Heart right ventricle (tissue), 16 donors: ENCODE measurements at regions not wholly inside any gene's neighbourhood (a gene's known extent, or its start where the extent isn't known, plus 50 kb on each side); places are given as distances from the start of the nearest gene placed in this dataset.

ENCODE experiments used
- ATAC-seq, 8 donors: fragments of 200-7000 bp; cut with Tn5 transposase; one replicate each; pipeline ENCODE4 v1.9.1; 2020; ENCODE audit warnings: mild to moderate bottlenecking in 8 of 8, moderate library complexity in 8 of 8, moderate number of reproducible peaks in 1 of 8
- DNase-seq, 2 donors: peaks; one replicate each; pipeline ENCODE4 v3.0.0-alpha.2; 2020
- H3K27ac ChIP-seq, 10 donors: fragments of 200-600 bp; sonication (generic) in 2 of 10; one replicate each; pipeline versions ENCODE4 v1.5.0 to v1.8.0; 2020 to 2022; ENCODE audit warnings: mild to moderate bottlenecking in 3 of 10
- H3K27me3 ChIP-seq, 7 donors: fragments of 200-600 bp; one replicate each; pipeline ENCODE4 v1.8.0; 2021 to 2022; ENCODE audit warnings: mild to moderate bottlenecking in 2 of 7
- H3K36me3 ChIP-seq, 9 donors: fragments of 200-600 bp; sonication (generic) in 1 of 9; one replicate each; pipeline versions ENCODE4 v1.5.0 to v1.8.0; 2020 to 2022; ENCODE audit warnings: mild to moderate bottlenecking in 2 of 9
- H3K4me1 ChIP-seq, 9 donors: fragments of 200-600 bp; sonication (generic) in 1 of 9; one replicate each; pipeline versions ENCODE4 v1.5.0 to v1.8.0; 2020 to 2022; ENCODE audit warnings: mild to moderate bottlenecking in 4 of 9
- H3K4me3 ChIP-seq, 10 donors: fragments of 200-600 bp; sonication (generic) in 2 of 10; one replicate each; pipeline versions ENCODE4 v1.5.0 to v1.8.0; 2020 to 2022; ENCODE audit warnings: mild to moderate bottlenecking in 7 of 10, moderate library complexity in 2 of 10
- H3K9me3 ChIP-seq, 11 donors: fragments of 200-600 bp in 10 of 11; sonication (generic) in 2 of 11; one replicate each; pipeline versions ENCODE4 v1.5.0 to v1.8.0; 2013 to 2022; ENCODE audit warnings: mild to moderate bottlenecking in 2 of 11, control low read depth in 1 of 11, moderate library complexity in 1 of 11
- CTCF ChIP-seq, 9 donors: fragments of 200-600 bp; sonication (generic) in 2 of 9; IDR thresholded peaks; one replicate each; pipeline versions ENCODE4 v1.5.0 to v1.8.0; 2021 to 2022; ENCODE audit warnings: antibody characterized with exemption in 9 of 9, mild to moderate bottlenecking in 5 of 9, moderate library complexity in 1 of 9
- WGBS, 2 donors: extraction: QIAGEN DNeasy Blood & Tissue Kit; methylation state at CpG; one replicate each; pipeline ENCODE4 v1.1.7; 2013; ENCODE audit warnings: inconsistent platforms in 1 of 2; 5-methylcytosine and 5-hydroxymethylcytosine counted together
- intact Hi-C, 10 donors: fragments of 100-400 bp; cut with DNase I; formaldehyde crosslinking; loops; one replicate each; pipeline versions ENCODE4 v1.11.1 to v1.14.2; 2022
- donor health status: Arrhythmogenic right ventricular cardiomyopathy.
- donor health status: ischemic (EF 13 %, LVEDD 7.1; RV severe dilation, severe dysfunction).
- donor health status: healthy with polysubstance abuse.
- donor health status: DM: no; HTN: yes; CAD: no.
- donor health status: DM: no; HTN: no; CAD: no.
- donor health status: ischemic (EF 25% LVEDD 6.9; RV normal size, moderate dysfunction).
- donor health status: ischemic (EF 25% LVEDD 5.7; RV mildly dilated, moderate dysfunction).
- donor health status: healthy.
- donor health status: DM: yes; HTN: yes; CAD: no.
- donor health status: Ischemic cardiomyopathy.
- donor health status: ischemic (EF 35%, LVEDD 5.7; RV mildly dilated, moderate dysfunction).
- donor health status: nonischemic (EF 11% LVEDD 7.7; RV severe dilation, severe dysfunction).
- donor health status: DM: yes; HTN: yes; CAD: no.
- donor health status: PGD.
- donor health status: ischemic (EF 29% LVEDD 5.4; RV normal size, mild dysfunction).
- donor health status: nonischemic (EF 23%, LVEDD 6.1; RV moderate dilation, normal function).

GRCh38 chr3:13148126-13148525 is 74.9 kb upstream of the IQSEC1 start:
- H3K4me3 ChIP-seq = no peak overlapping the region
- H3K4me1 ChIP-seq = no peaks in the 10 kb centered on the region
- H3K27me3 ChIP-seq = peaks cover 0 to 22% (median 0%) of the 10 kb centered on the region in 7 donors
- WGBS, 2 donors = 81 to 84% methylated on average over 8 of the region's 8 CpGs
- ATAC-seq (no peak), DNase-seq (no peak)
- H3K27ac ChIP-seq = no peak overlapping the region
- TF ChIP-seq CTCF (IDR thresholded peaks at IDR 0.05) = no peak
- H3K36me3 ChIP-seq = no peaks in the 10 kb centered on the region
- peaks cover 0 to 7% (median 0%) of the 10 kb centered on the region in 11 donors for H3K9me3 ChIP-seq
- intact Hi-C loops = no loop called here

- ATAC-seq (no peak), DNase-seq (no peak)
- intact Hi-C loops = no loop called here
- Histone ChIP-seq H3K4me3 (no peak overlapping the region), H3K9me3 (peaks cover 0 to 7% (median 0%) of the 10 kb centered on the region in 11 donors), H3K27me3 (peaks cover 0 to 22% (median 0%) of the 10 kb centered on the region in 7 donors), H3K4me1 (no peaks in the 10 kb centered on the region), H3K36me3 (no peaks in the 10 kb centered on the region), H3K27ac (no peak overlapping the region)
- WGBS, 2 donors = 81 to 99% methylated on average over 4 of the region's 4 CpGs
- TF ChIP-seq CTCF (IDR thresholded peaks at IDR 0.05) = no peak
These were observed 74.1 kb upstream of the IQSEC1 start for GRCh38 chr3:13147344-13147743.

DNA sequence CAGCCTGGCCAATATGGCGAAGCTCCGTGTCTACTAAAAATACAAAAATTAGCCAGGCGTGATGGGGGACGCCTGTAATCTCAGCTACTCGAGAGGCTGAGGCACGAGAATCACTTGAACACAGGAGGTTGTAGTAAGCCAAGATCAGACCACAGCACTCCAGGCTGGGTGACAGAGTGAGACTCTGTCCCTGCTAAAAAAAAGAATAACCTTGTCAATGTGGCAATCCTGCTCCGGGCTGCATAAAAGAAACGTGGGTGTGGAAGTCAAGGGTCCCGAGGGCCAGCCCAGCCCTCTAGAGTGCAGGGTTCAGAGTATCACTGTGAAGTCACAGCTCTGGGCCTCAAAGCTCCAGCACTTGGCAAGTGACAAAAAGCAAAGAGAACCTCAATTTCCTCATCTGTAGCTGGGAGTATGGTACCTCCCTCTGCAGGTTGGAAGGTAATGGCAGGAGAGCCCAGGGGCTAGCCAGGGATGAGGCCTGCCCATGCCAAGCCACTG is 73.5 kb upstream of the IQSEC1 start:
- Histone ChIP-seq H3K27ac (no peak overlapping the region), H3K4me1 (no peaks in the 10 kb centered on the region), H3K4me3 (no peak overlapping the region), H3K9me3 (peaks cover 0 to 7% (median 0%) of the 10 kb centered on the region in 11 donors), H3K36me3 (no peaks in the 10 kb centered on the region), H3K27me3 (peaks cover 0 to 22% (median 0%) of the 10 kb centered on the region in 7 donors)
- TF ChIP-seq CTCF (IDR thresholded peaks at IDR 0.05) = no peak
- DNase-seq = no peak
- WGBS, 2 donors = 82 to 86% methylated on average over 9 of the region's 9 CpGs
- intact Hi-C loops = no loop called here
- ATAC-seq = no peak

- no peak for DNase-seq
- WGBS, 2 donors = 78 to 80% methylated on average over 16 of the region's 16 CpGs
- intact Hi-C loops = no loop called here
These were observed 72.8 kb upstream of the IQSEC1 start for GRCh38 chr3:13145826-13146642.

More at GRCh38 chr3:13145826-13146642, 72.8 kb upstream of the IQSEC1 start:
- H3K9me3 ChIP-seq = peaks cover 0 to 7% (median 0%) of the 10 kb centered on the region in 11 donors
- TF ChIP-seq CTCF (IDR thresholded peaks at IDR 0.05) = no peak
- no peak for ATAC-seq
- no peaks in the 10 kb centered on the region for H3K4me1 ChIP-seq
- no peak overlapping the region for H3K4me3 ChIP-seq
- H3K27ac ChIP-seq = no peak overlapping the region
- peaks cover 0 to 24% (median 0%) of the 10 kb centered on the region in 7 donors for H3K27me3 ChIP-seq
- no peaks in the 10 kb centered on the region for H3K36me3 ChIP-seq
